SU-DHL-6 (cell line): ENCODE measurements at regions not wholly inside any gene's neighbourhood (a gene's known extent, or its start where the extent isn't known, plus 50 kb on each side); places are given as distances from the start of the nearest gene placed in this dataset.

ENCODE experiments used
- H2AFZ ChIP-seq: fragments of 200-600 bp; sonication (generic); 2 replicates; pipeline ENCODE4 v1.6.1; 2014; ENCODE audit warnings: low read depth, mild to moderate bottlenecking, moderate library complexity, mixed read lengths, antibody characterized with exemption, low read length; ENCODE audit not compliant: severe bottlenecking
- H3F3A ChIP-seq: fragments of 200-600 bp; shearing (Covaris generic); 2 replicates; pipeline ENCODE4 v1.6.0; 2016; ENCODE audit warnings: antibody characterized with exemption, mild to moderate bottlenecking; ENCODE audit not compliant: insufficient read depth
- H3K27ac ChIP-seq: fragments of 200-600 bp; sonication (generic); 2 replicates; pipeline ENCODE4 v1.5.1; 2016; ENCODE audit warnings: low read depth, mild to moderate bottlenecking, low read length, moderate library complexity, mixed read lengths
- H3K27me3 ChIP-seq: fragments of 200-600 bp; sonication (generic), shearing (Covaris generic); 2 replicates; pipeline ENCODE4 v1.6.0; 2014; ENCODE audit warnings: mild to moderate bottlenecking, low read length
- H3K36me3 ChIP-seq: fragments of 200-600 bp; sonication (generic); 2 replicates; pipeline ENCODE4 v1.6.1; 2014; ENCODE audit warnings: mild to moderate bottlenecking, low read length, mixed read lengths
- H3K4me2 ChIP-seq: fragments of 300-600, 200-600 bp; shearing (Covaris generic), sonication (generic); 2 replicates; pipeline ENCODE4 v1.6.0; 2014; ENCODE audit warnings: low read length, low read depth, mild to moderate bottlenecking; ENCODE audit not compliant: poor library complexity, severe bottlenecking
- H3K4me3 ChIP-seq: fragments of 200-600 bp; sonication (generic); 2 replicates; pipeline ENCODE4 v1.5.1; 2014; ENCODE audit warnings: antibody characterized with exemption, low read length, mild to moderate bottlenecking, mixed read lengths; ENCODE audit not compliant: insufficient read depth, poor library complexity, severe bottlenecking
- H3K79me2 ChIP-seq: fragments of 200-600 bp; sonication (generic); 2 replicates; pipeline ENCODE4 v1.6.1; 2014; ENCODE audit warnings: mild to moderate bottlenecking, low read length, moderate library complexity; ENCODE audit not compliant: insufficient read depth
- H3K9ac ChIP-seq: fragments of 200-600 bp; sonication (generic); 2 replicates; pipeline ENCODE4 v1.7.0; 2014; ENCODE audit warnings: mild to moderate bottlenecking, low read length
- H3K9me2 ChIP-seq: fragments of 200-600 bp; sonication (generic); replicated peaks from 2 replicates; pipeline ENCODE4 v1.6.1; 2014; ENCODE audit warnings: low read length; ENCODE audit not compliant: insufficient read depth
- H3K9me3 ChIP-seq: fragments of 200-600 bp; sonication (generic); 2 replicates; pipeline ENCODE4 v1.6.1; 2014; ENCODE audit warnings: low read length, mixed read lengths; ENCODE audit not compliant: insufficient read depth
- H4K20me1 ChIP-seq: fragments of 200-600 bp; sonication (generic); 2 replicates; pipeline ENCODE4 v1.6.1; 2014; ENCODE audit warnings: low read depth, mild to moderate bottlenecking, antibody characterized with exemption, low read length, moderate library complexity, mixed read lengths
- CTCF ChIP-seq: fragments of 200-600 bp; sonication (generic); IDR thresholded peaks from one replicate; pipeline ENCODE4 v1.5.1; 2017; ENCODE audit warnings: antibody characterized with exemption, mild to moderate bottlenecking, low read length, moderate library complexity; ENCODE audit not compliant: insufficient read depth, poor library complexity, severe bottlenecking
- EZH2phosphoT487 ChIP-seq: fragments of 200-600 bp; sonication (generic), shearing (Covaris generic); conservative IDR thresholded peaks from 2 replicates; pipeline ENCODE4 v1.6.1; 2018; ENCODE audit warnings: mild to moderate bottlenecking, antibody characterized with exemption, low read length, moderate library complexity, mixed read lengths

- TF ChIP-seq CTCF (no peak), EZH2phosphoT487 (no peak)
- no peaks in the 10 kb centered on the region for H3K27me3 ChIP-seq
- H3K9me2 ChIP-seq: no peaks in the 10 kb centered on the region
- H3K9me3 ChIP-seq: no peaks in the 10 kb centered on the region
- H2AFZ ChIP-seq: no peak overlapping the region
- H3K36me3 ChIP-seq: no peaks in the 10 kb centered on the region
- H3K9ac ChIP-seq: no peak overlapping the region
- no peaks in the 10 kb centered on the region for H3K79me2 ChIP-seq
- H3K27ac ChIP-seq: no peak overlapping the region
- H3F3A ChIP-seq: no peaks in the 10 kb centered on the region
- H3K4me2 ChIP-seq: no peak overlapping the region
- no peak overlapping the region for H3K4me3 ChIP-seq
- H4K20me1 ChIP-seq: no peaks in the 10 kb centered on the region
Observed at GRCh38 chr14:85291731-85292130, 238.2 kb upstream of the FLRT2 start.

- TF ChIP-seq EZH2phosphoT487 (no peak), CTCF (no peak)
- no peak overlapping the region for H3K4me2 ChIP-seq
Observed at GRCh38 chr14:85293612-85294234, 236.2 kb upstream of the FLRT2 start.

GRCh38 chr14:85295318-85295717, 234.6 kb upstream of the FLRT2 start:
- Histone ChIP-seq H2AFZ (no peak overlapping the region), H3K36me3 (no peaks in the 10 kb centered on the region), H3K79me2 (no peaks in the 10 kb centered on the region), H3K4me3 (no peak overlapping the region), H3K27ac (no peak overlapping the region), H3K9me2 (no peaks in the 10 kb centered on the region), H3F3A (no peaks in the 10 kb centered on the region), H3K9me3 (no peaks in the 10 kb centered on the region), H3K9ac (no peak overlapping the region), H3K4me2 (no peak overlapping the region), H4K20me1 (no peaks in the 10 kb centered on the region), H3K27me3 (no peaks in the 10 kb centered on the region)
- no peak for TF ChIP-seq EZH2phosphoT487
- no peak for TF ChIP-seq CTCF

More at GRCh38 chr14:85293612-85294234, 236.2 kb upstream of the FLRT2 start:
- H3K9me2 ChIP-seq: no peaks in the 10 kb centered on the region
- no peak overlapping the region for H3K9ac ChIP-seq
- no peaks in the 10 kb centered on the region for H4K20me1 ChIP-seq
- H3K9me3 ChIP-seq: no peaks in the 10 kb centered on the region
- no peaks in the 10 kb centered on the region for H3K79me2 ChIP-seq
- no peak overlapping the region for H3K4me3 ChIP-seq
- H3K27me3 ChIP-seq: no peaks in the 10 kb centered on the region
- no peaks in the 10 kb centered on the region for H3K36me3 ChIP-seq
- no peak overlapping the region for H3K27ac ChIP-seq
- H2AFZ ChIP-seq: no peak overlapping the region
- no peaks in the 10 kb centered on the region for H3F3A ChIP-seq
